Muscle layer of colon (tissue), 2 donors: ENCODE measurements at regions not wholly inside any gene's neighbourhood (a gene's known extent, or its start where the extent isn't known, plus 50 kb on each side); places are given as distances from the start of the nearest gene placed in this dataset.

Source experiments
- H3K27ac ChIP-seq: one replicate; pipeline ENCODE4 v1.7.0; 2013; ENCODE audit warnings: low read depth, mild to moderate bottlenecking, low read length, moderate library complexity
- H3K27me3 ChIP-seq, 2 donors: one replicate each; pipeline ENCODE4 v1.7.0; 2013; ENCODE audit warnings: low read length in 2 of 2, mild to moderate bottlenecking in 2 of 2; ENCODE audit not compliant: insufficient read depth in 2 of 2, control insufficient read depth in 1 of 2
- H3K36me3 ChIP-seq: one replicate; pipeline ENCODE4 v1.7.0; 2013; ENCODE audit warnings: mild to moderate bottlenecking, low read length; ENCODE audit not compliant: insufficient read depth
- H3K4me1 ChIP-seq: one replicate; pipeline ENCODE4 v1.7.0; 2013; ENCODE audit warnings: mild to moderate bottlenecking, low read length; ENCODE audit not compliant: insufficient read depth
- H3K4me3 ChIP-seq, 2 donors: one replicate each; pipeline ENCODE4 v1.7.0; 2013; ENCODE audit warnings: low read length in 2 of 2, low read depth in 1 of 2, mild to moderate bottlenecking in 1 of 2, moderate library complexity in 1 of 2
- H3K9ac ChIP-seq: one replicate; pipeline ENCODE4 v1.7.0; 2013; ENCODE audit warnings: low read length
- H3K9me3 ChIP-seq: one replicate; pipeline ENCODE4 v1.7.0; 2013; ENCODE audit warnings: mild to moderate bottlenecking, low read length
- donor health status: abdominal sarcoma.
- donor health status: Adenocarcinoma of cecum.

GRCh38 chr6:47096211-47096895, 54.2 kb upstream of the ADGRF1 start:
- Histone ChIP-seq H3K27ac (no peak overlapping the region), H3K4me1 (peaks cover 34% of the 10 kb centered on the region), H3K9ac (no peak overlapping the region), H3K36me3 (no peaks in the 10 kb centered on the region), H3K9me3 (no peaks in the 10 kb centered on the region), H3K27me3 (no peaks in the 10 kb centered on the region), H3K4me3 (no peak overlapping the region)

- no peaks in the 10 kb centered on the region for H3K36me3 ChIP-seq
- no peak overlapping the region for H3K4me3 ChIP-seq
Measured at GRCh38 chr6:47094241-47094925, 52.3 kb upstream of the ADGRF1 start.

GRCh38 chr6:47093169-47093568, 51.0 kb upstream of the ADGRF1 start:
- H3K4me3 ChIP-seq: no peak overlapping the region
- no peak overlapping the region for H3K27ac ChIP-seq
- no peaks in the 10 kb centered on the region for H3K9me3 ChIP-seq
- H3K36me3 ChIP-seq: no peaks in the 10 kb centered on the region
- H3K27me3 ChIP-seq: no peaks in the 10 kb centered on the region
- H3K9ac ChIP-seq: no peak overlapping the region
- peaks cover 45% of the 10 kb centered on the region for H3K4me1 ChIP-seq

More at GRCh38 chr6:47094241-47094925, 52.3 kb upstream of the ADGRF1 start:
- no peak overlapping the region for H3K27ac ChIP-seq
- H3K9me3 ChIP-seq: no peaks in the 10 kb centered on the region
- H3K27me3 ChIP-seq: no peaks in the 10 kb centered on the region
- no peak overlapping the region for H3K9ac ChIP-seq
- peaks cover 45% of the 10 kb centered on the region for H3K4me1 ChIP-seq

- H3K4me1 ChIP-seq: peaks cover 37% of the 10 kb centered on the region
- peak overlapping the region; percentile 22 for H3K27ac ChIP-seq
Measured at GRCh38 chr6:47091886-47092668, 49.9 kb upstream of the ADGRF1 start.

More at GRCh38 chr6:47091886-47092668, 49.9 kb upstream of the ADGRF1 start:
- no peaks in the 10 kb centered on the region for H3K9me3 ChIP-seq
- no peaks in the 10 kb centered on the region for H3K36me3 ChIP-seq
- H3K9ac ChIP-seq: no peak overlapping the region
- H3K27me3 ChIP-seq: no peaks in the 10 kb centered on the region
- no peak overlapping the region for H3K4me3 ChIP-seq
